HG03558 (cell line): ENCODE measurements at regions not wholly inside any gene's neighbourhood (a gene's known extent, or its start where the extent isn't known, plus 50 kb on each side); places are given as distances from the start of the nearest gene placed in this dataset.

Experiments used
- ATAC-seq: cut with Tn5 transposase; IDR thresholded peaks from one replicate; pipeline ENCODE4 v1.9.1; 2021; ENCODE audit warnings: moderate number of reproducible peaks; ENCODE audit not compliant: unreplicated experiment; ENCODE audit errors: extremely low read depth

GRCh38 chr2:157107460-157107859, 150.0 kb upstream of the GALNT5 start:
- no peak for ATAC-seq

- no peak for ATAC-seq
These were observed 149.6 kb upstream of the GALNT5 start for GRCh38 chr2:157107877-157108276.

GRCh38 chr2:157122776-157123175, 134.7 kb upstream of the GALNT5 start:
- no peak for ATAC-seq

GRCh38 chr2:157124731-157125130, 132.8 kb upstream of the GALNT5 start:
- no peak for ATAC-seq

- no peak for ATAC-seq
These were observed 131.8 kb upstream of the GALNT5 start for GRCh38 chr2:157125685-157126084.

GRCh38 chr2:157127249-157128012, 130.1 kb upstream of the GALNT5 start:
- ATAC-seq, result no peak

- no peak for ATAC-seq
These were observed 113.6 kb upstream of the GALNT5 start for GRCh38 chr2:157143901-157144300.

- no peak for ATAC-seq
These were observed 108.2 kb upstream of the GALNT5 start for GRCh38 chr2:157149270-157149669.

GRCh38 chr2:157150747-157151146, 106.8 kb upstream of the GALNT5 start:
- peak; percentile 94 for ATAC-seq

GRCh38 chr2:157152362-157152761, 105.1 kb upstream of the GALNT5 start:
- no peak for ATAC-seq

GRCh38 chr2:157155992-157156391, 101.5 kb upstream of the GALNT5 start:
- no peak for ATAC-seq

- no peak for ATAC-seq
These were observed 99.4 kb upstream of the GALNT5 start for GRCh38 chr2:157158111-157158510.

- no peak for ATAC-seq
These were observed 98.1 kb upstream of the GALNT5 start for GRCh38 chr2:157159221-157159934.

- ATAC-seq, result no peak
These were observed 97.4 kb upstream of the GALNT5 start for GRCh38 chr2:157160111-157160510.

GRCh38 chr2:157164370-157164769, 93.1 kb upstream of the GALNT5 start:
- ATAC-seq, result no peak

GRCh38 chr2:157164891-157165290, 92.6 kb upstream of the GALNT5 start:
- ATAC-seq, result no peak

GRCh38 chr2:157168501-157168900, 89.0 kb upstream of the GALNT5 start:
- no peak for ATAC-seq

- ATAC-seq, result no peak
These were observed 87.6 kb upstream of the GALNT5 start for GRCh38 chr2:157169889-157170288.

GRCh38 chr2:157170299-157170698, 87.2 kb upstream of the GALNT5 start:
- no peak for ATAC-seq

GRCh38 chr2:157172239-157172638, 85.3 kb upstream of the GALNT5 start:
- no peak for ATAC-seq

- ATAC-seq, result no peak
These were observed 84.5 kb upstream of the GALNT5 start for GRCh38 chr2:157172866-157173578.
